ENCODE measurements at regions not wholly inside any gene's neighbourhood (a gene's known extent, or its start where the extent isn't known, plus 50 kb on each side); places are given as distances from the start of the nearest gene placed in this dataset.

- Histone ChIP-seq H3K9ac (ENCODE audit: low read depth in 1 of 2, low read length in 2 of 2) (no peak overlapping the region), H3K36me3 (ENCODE audit: control insufficient read depth in 2 of 2, insufficient read depth in 2 of 2, low read length in 2 of 2) (no peaks in the 10 kb centered on the region), H3K27me3 (ENCODE audit: control insufficient read depth in 2 of 2, insufficient read depth in 2 of 2, low read length in 2 of 2) (no peaks in the 10 kb centered on the region), H3K27ac (ENCODE audit: low read depth in 2 of 2, low read length in 2 of 2) (no peak overlapping the region), H3K4me3 (ENCODE audit: low read length in 2 of 2) (no peak overlapping the region), H3K4me1 (ENCODE audit: control insufficient read depth in 2 of 2, insufficient read depth in 2 of 2, low read length in 2 of 2) (no peaks in the 10 kb centered on the region), H3K9me3 (ENCODE audit: control insufficient read depth in 2 of 2, low read length in 2 of 2) (no peaks in the 10 kb centered on the region)
Measured at GRCh38 chr5:106921567-106921966, 749.2 kb downstream of the EFNA5 start.

GRCh38 chr5:106910486-106910885 is 760.3 kb downstream of the EFNA5 start:
- Histone ChIP-seq H3K27me3 (ENCODE audit: control insufficient read depth in 2 of 2, insufficient read depth in 2 of 2, low read length in 2 of 2) (no peaks in the 10 kb centered on the region), H3K9me3 (ENCODE audit: control insufficient read depth in 2 of 2, low read length in 2 of 2) (no peaks in the 10 kb centered on the region), H3K4me3 (ENCODE audit: low read length in 2 of 2) (no peak overlapping the region), H3K27ac (ENCODE audit: low read depth in 2 of 2, low read length in 2 of 2) (no peak overlapping the region), H3K9ac (ENCODE audit: low read depth in 1 of 2, low read length in 2 of 2) (no peak overlapping the region), H3K36me3 (ENCODE audit: control insufficient read depth in 2 of 2, insufficient read depth in 2 of 2, low read length in 2 of 2) (no peaks in the 10 kb centered on the region), H3K4me1 (ENCODE audit: control insufficient read depth in 2 of 2, insufficient read depth in 2 of 2, low read length in 2 of 2) (no peaks in the 10 kb centered on the region)

- Histone ChIP-seq H3K4me1 (ENCODE audit: control insufficient read depth in 2 of 2, insufficient read depth in 2 of 2, low read length in 2 of 2) (no peaks in the 10 kb centered on the region), H3K27ac (ENCODE audit: low read depth in 2 of 2, low read length in 2 of 2) (no peak overlapping the region), H3K36me3 (ENCODE audit: control insufficient read depth in 2 of 2, insufficient read depth in 2 of 2, low read length in 2 of 2) (no peaks in the 10 kb centered on the region), H3K27me3 (ENCODE audit: control insufficient read depth in 2 of 2, insufficient read depth in 2 of 2, low read length in 2 of 2) (no peaks in the 10 kb centered on the region), H3K9me3 (ENCODE audit: control insufficient read depth in 2 of 2, low read length in 2 of 2) (no peaks in the 10 kb centered on the region), H3K4me3 (ENCODE audit: low read length in 2 of 2) (no peak overlapping the region), H3K9ac (ENCODE audit: low read depth in 1 of 2, low read length in 2 of 2) (no peak overlapping the region)
Measured at GRCh38 chr5:106909716-106910115, 761.0 kb downstream of the EFNA5 start.

GRCh38 chr5:106907979-106908378 is 762.8 kb downstream of the EFNA5 start:
- Histone ChIP-seq H3K4me3 (ENCODE audit: low read length in 2 of 2) (no peak overlapping the region), H3K27me3 (ENCODE audit: control insufficient read depth in 2 of 2, insufficient read depth in 2 of 2, low read length in 2 of 2) (no peaks in the 10 kb centered on the region), H3K36me3 (ENCODE audit: control insufficient read depth in 2 of 2, insufficient read depth in 2 of 2, low read length in 2 of 2) (no peaks in the 10 kb centered on the region), H3K9me3 (ENCODE audit: control insufficient read depth in 2 of 2, low read length in 2 of 2) (no peaks in the 10 kb centered on the region), H3K9ac (ENCODE audit: low read depth in 1 of 2, low read length in 2 of 2) (no peak overlapping the region), H3K4me1 (ENCODE audit: control insufficient read depth in 2 of 2, insufficient read depth in 2 of 2, low read length in 2 of 2) (no peaks in the 10 kb centered on the region), H3K27ac (ENCODE audit: low read depth in 2 of 2, low read length in 2 of 2) (no peak overlapping the region)

GRCh38 chr5:106906199-106906598 is 764.5 kb downstream of the EFNA5 start:
- no peaks in the 10 kb centered on the region for H3K4me1 ChIP-seq (ENCODE audit: control insufficient read depth in 2 of 2, insufficient read depth in 2 of 2, low read length in 2 of 2)
- no peaks in the 10 kb centered on the region for H3K9me3 ChIP-seq (ENCODE audit: control insufficient read depth in 2 of 2, low read length in 2 of 2)

GRCh38 chr5:106894964-106895363 is 775.8 kb downstream of the EFNA5 start:
- H3K36me3 ChIP-seq (ENCODE audit: control insufficient read depth in 2 of 2, insufficient read depth in 2 of 2, low read length in 2 of 2): no peaks in the 10 kb centered on the region
- H3K9me3 ChIP-seq (ENCODE audit: control insufficient read depth in 2 of 2, low read length in 2 of 2): no peaks in the 10 kb centered on the region
- no peak overlapping the region for H3K27ac ChIP-seq (ENCODE audit: low read depth in 2 of 2, low read length in 2 of 2)
- H3K4me1 ChIP-seq (ENCODE audit: control insufficient read depth in 2 of 2, insufficient read depth in 2 of 2, low read length in 2 of 2): no peaks in the 10 kb centered on the region
- no peak overlapping the region for H3K4me3 ChIP-seq (ENCODE audit: low read length in 2 of 2)
- no peaks in the 10 kb centered on the region for H3K27me3 ChIP-seq (ENCODE audit: control insufficient read depth in 2 of 2, insufficient read depth in 2 of 2, low read length in 2 of 2)
- no peak overlapping the region for H3K9ac ChIP-seq (ENCODE audit: low read depth in 1 of 2, low read length in 2 of 2)

More at GRCh38 chr5:106906199-106906598, 764.5 kb downstream of the EFNA5 start:
- H3K4me3 ChIP-seq (ENCODE audit: low read length in 2 of 2): no peak overlapping the region
- no peaks in the 10 kb centered on the region for H3K36me3 ChIP-seq (ENCODE audit: control insufficient read depth in 2 of 2, insufficient read depth in 2 of 2, low read length in 2 of 2)
- no peak overlapping the region for H3K9ac ChIP-seq (ENCODE audit: low read depth in 1 of 2, low read length in 2 of 2)
- H3K27ac ChIP-seq (ENCODE audit: low read depth in 2 of 2, low read length in 2 of 2): no peak overlapping the region
- H3K27me3 ChIP-seq (ENCODE audit: control insufficient read depth in 2 of 2, insufficient read depth in 2 of 2, low read length in 2 of 2): no peaks in the 10 kb centered on the region

- no peak overlapping the region for H3K4me3 ChIP-seq (ENCODE audit: low read length in 2 of 2)
- H3K4me1 ChIP-seq (ENCODE audit: control insufficient read depth in 2 of 2, insufficient read depth in 2 of 2, low read length in 2 of 2): no peaks in the 10 kb centered on the region
- H3K27me3 ChIP-seq (ENCODE audit: control insufficient read depth in 2 of 2, insufficient read depth in 2 of 2, low read length in 2 of 2): no peaks in the 10 kb centered on the region
- H3K9me3 ChIP-seq (ENCODE audit: control insufficient read depth in 2 of 2, low read length in 2 of 2): no peaks in the 10 kb centered on the region
- no peak overlapping the region for H3K27ac ChIP-seq (ENCODE audit: low read depth in 2 of 2, low read length in 2 of 2)
- H3K9ac ChIP-seq (ENCODE audit: low read depth in 1 of 2, low read length in 2 of 2): no peak overlapping the region
- no peaks in the 10 kb centered on the region for H3K36me3 ChIP-seq (ENCODE audit: control insufficient read depth in 2 of 2, insufficient read depth in 2 of 2, low read length in 2 of 2)
Measured at GRCh38 chr5:106882035-106882434, 788.7 kb downstream of the EFNA5 start.

- Histone ChIP-seq H3K27ac (ENCODE audit: low read depth in 2 of 2, low read length in 2 of 2) (no peak overlapping the region), H3K4me3 (ENCODE audit: low read length in 2 of 2) (no peak overlapping the region), H3K36me3 (ENCODE audit: control insufficient read depth in 2 of 2, insufficient read depth in 2 of 2, low read length in 2 of 2) (no peaks in the 10 kb centered on the region), H3K9ac (ENCODE audit: low read depth in 1 of 2, low read length in 2 of 2) (no peak overlapping the region), H3K27me3 (ENCODE audit: control insufficient read depth in 2 of 2, insufficient read depth in 2 of 2, low read length in 2 of 2) (no peaks in the 10 kb centered on the region), H3K4me1 (ENCODE audit: control insufficient read depth in 2 of 2, insufficient read depth in 2 of 2, low read length in 2 of 2) (no peaks in the 10 kb centered on the region), H3K9me3 (ENCODE audit: control insufficient read depth in 2 of 2, low read length in 2 of 2) (peaks cover 3 to 5% of the 10 kb centered on the region in 2 donors)
Measured at GRCh38 chr5:106880656-106881055, 790.1 kb downstream of the EFNA5 start.

GRCh38 chr5:106877881-106878280 is 792.9 kb downstream of the EFNA5 start:
- Histone ChIP-seq H3K27me3 (ENCODE audit: control insufficient read depth in 2 of 2, insufficient read depth in 2 of 2, low read length in 2 of 2) (no peaks in the 10 kb centered on the region), H3K27ac (ENCODE audit: low read depth in 2 of 2, low read length in 2 of 2) (no peak overlapping the region), H3K4me1 (ENCODE audit: control insufficient read depth in 2 of 2, insufficient read depth in 2 of 2, low read length in 2 of 2) (no peaks in the 10 kb centered on the region), H3K9me3 (ENCODE audit: control insufficient read depth in 2 of 2, low read length in 2 of 2) (peaks cover 3 to 5% of the 10 kb centered on the region in 2 donors), H3K36me3 (ENCODE audit: control insufficient read depth in 2 of 2, insufficient read depth in 2 of 2, low read length in 2 of 2) (no peaks in the 10 kb centered on the region), H3K9ac (ENCODE audit: low read depth in 1 of 2, low read length in 2 of 2) (no peak overlapping the region), H3K4me3 (ENCODE audit: low read length in 2 of 2) (no peak overlapping the region)

- no peak overlapping the region for H3K4me3 ChIP-seq (ENCODE audit: low read length in 2 of 2)
- H3K27ac ChIP-seq (ENCODE audit: low read depth in 2 of 2, low read length in 2 of 2): no peak overlapping the region
- no peaks in the 10 kb centered on the region for H3K27me3 ChIP-seq (ENCODE audit: control insufficient read depth in 2 of 2, insufficient read depth in 2 of 2, low read length in 2 of 2)
- peaks cover 3 to 5% of the 10 kb centered on the region in 2 donors for H3K9me3 ChIP-seq (ENCODE audit: control insufficient read depth in 2 of 2, low read length in 2 of 2)
- H3K4me1 ChIP-seq (ENCODE audit: control insufficient read depth in 2 of 2, insufficient read depth in 2 of 2, low read length in 2 of 2): no peaks in the 10 kb centered on the region
- no peak overlapping the region for H3K9ac ChIP-seq (ENCODE audit: low read depth in 1 of 2, low read length in 2 of 2)
- no peaks in the 10 kb centered on the region for H3K36me3 ChIP-seq (ENCODE audit: control insufficient read depth in 2 of 2, insufficient read depth in 2 of 2, low read length in 2 of 2)
Measured at GRCh38 chr5:106876665-106877194, 794.0 kb downstream of the EFNA5 start.

GRCh38 chr5:106876298-106876622 is 794.5 kb downstream of the EFNA5 start:
- H3K9ac ChIP-seq (ENCODE audit: low read depth in 1 of 2, low read length in 2 of 2): no peak overlapping the region
- peaks cover 3 to 5% of the 10 kb centered on the region in 2 donors for H3K9me3 ChIP-seq (ENCODE audit: control insufficient read depth in 2 of 2, low read length in 2 of 2)
- H3K4me3 ChIP-seq (ENCODE audit: low read length in 2 of 2): no peak overlapping the region
- no peaks in the 10 kb centered on the region for H3K36me3 ChIP-seq (ENCODE audit: control insufficient read depth in 2 of 2, insufficient read depth in 2 of 2, low read length in 2 of 2)
- no peaks in the 10 kb centered on the region for H3K4me1 ChIP-seq (ENCODE audit: control insufficient read depth in 2 of 2, insufficient read depth in 2 of 2, low read length in 2 of 2)
- no peak overlapping the region for H3K27ac ChIP-seq (ENCODE audit: low read depth in 2 of 2, low read length in 2 of 2)
- H3K27me3 ChIP-seq (ENCODE audit: control insufficient read depth in 2 of 2, insufficient read depth in 2 of 2, low read length in 2 of 2): no peaks in the 10 kb centered on the region
